HG03139 (cell line): ENCODE measurements at regions not wholly inside any gene's neighbourhood (a gene's known extent, or its start where the extent isn't known, plus 50 kb on each side); places are given as distances from the start of the nearest gene placed in this dataset.

Source experiments
- ATAC-seq: cut with Tn5 transposase; IDR thresholded peaks from one replicate; pipeline ENCODE4 v1.9.1; 2021; ENCODE audit not compliant: unreplicated experiment

DNA sequence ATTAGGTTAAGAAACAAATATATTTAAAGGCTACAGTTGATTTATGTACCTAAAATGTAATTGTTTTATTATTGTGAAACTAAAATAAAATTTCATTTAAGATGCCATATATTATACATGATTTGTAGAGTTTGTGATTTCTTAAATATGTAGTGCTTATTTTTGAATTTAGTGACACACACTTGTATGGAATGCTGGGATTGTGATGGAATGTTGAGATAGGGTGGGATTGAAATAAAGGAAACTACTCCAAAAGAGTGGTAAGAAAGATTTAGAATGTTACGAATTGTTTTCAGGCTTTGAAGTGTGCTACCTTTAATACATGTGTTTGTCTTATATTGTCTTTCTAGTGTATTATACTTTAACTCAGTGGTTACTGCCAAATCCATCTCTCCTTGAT, 330.3 kb upstream of the PITX2 start:
- ATAC-seq = no peak

GRCh38 chr4:110953898-110954297, 331.0 kb upstream of the PITX2 start:
- no peak for ATAC-seq

- no peak for ATAC-seq
These were observed 332.9 kb upstream of the PITX2 start for GRCh38 chr4:110955748-110956147.

GRCh38 chr4:110959041-110959643, 336.3 kb upstream of the PITX2 start:
- ATAC-seq = no peak

DNA sequence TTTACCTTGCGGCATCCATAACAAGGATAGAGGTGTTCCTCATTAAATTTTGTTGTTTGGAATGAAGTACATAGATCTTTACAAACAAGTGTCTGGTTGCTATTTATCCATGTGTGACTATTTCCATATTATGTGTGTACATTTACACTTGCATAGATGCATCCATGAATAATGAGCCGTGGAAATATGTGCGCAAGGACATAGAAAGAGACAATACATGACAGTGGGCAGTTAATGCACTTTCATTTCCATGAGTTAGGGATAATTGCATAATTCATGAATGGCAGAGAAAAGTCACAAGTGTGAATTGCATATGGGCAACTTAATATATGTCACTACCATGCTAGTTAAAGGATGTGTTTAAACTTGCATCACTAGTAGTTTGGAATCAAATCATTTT, 338.2 kb upstream of the PITX2 start:
- no peak for ATAC-seq

- ATAC-seq = no peak
These were observed 339.7 kb upstream of the PITX2 start for GRCh38 chr4:110962616-110963015.

GRCh38 chr4:110963662-110964280, 340.9 kb upstream of the PITX2 start:
- ATAC-seq = no peak

GRCh38 chr4:110967936-110968335, 345.1 kb upstream of the PITX2 start:
- no peak for ATAC-seq

DNA sequence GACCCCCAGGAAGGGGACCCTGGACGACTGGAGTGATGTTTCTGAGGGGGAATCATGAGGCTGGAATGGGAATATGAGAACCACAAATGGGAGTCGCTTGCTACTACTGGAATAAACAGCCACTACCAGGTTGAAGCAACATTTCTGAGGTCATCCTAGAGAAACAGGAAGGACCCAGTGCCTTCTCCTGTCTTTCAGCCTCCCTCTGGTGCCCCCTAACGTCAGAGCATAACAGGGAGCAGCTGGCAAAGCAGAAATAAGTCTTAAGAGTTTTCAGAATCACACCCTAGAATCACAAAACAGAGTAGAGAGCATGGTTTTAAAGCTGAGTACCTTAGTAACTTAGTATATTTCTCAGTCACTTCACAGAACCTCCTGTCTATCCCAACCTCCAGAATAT, 347.8 kb upstream of the PITX2 start:
- peak; percentile 84 for ATAC-seq

GRCh38 chr4:110975338-110975737, 352.5 kb upstream of the PITX2 start:
- no peak for ATAC-seq

DNA sequence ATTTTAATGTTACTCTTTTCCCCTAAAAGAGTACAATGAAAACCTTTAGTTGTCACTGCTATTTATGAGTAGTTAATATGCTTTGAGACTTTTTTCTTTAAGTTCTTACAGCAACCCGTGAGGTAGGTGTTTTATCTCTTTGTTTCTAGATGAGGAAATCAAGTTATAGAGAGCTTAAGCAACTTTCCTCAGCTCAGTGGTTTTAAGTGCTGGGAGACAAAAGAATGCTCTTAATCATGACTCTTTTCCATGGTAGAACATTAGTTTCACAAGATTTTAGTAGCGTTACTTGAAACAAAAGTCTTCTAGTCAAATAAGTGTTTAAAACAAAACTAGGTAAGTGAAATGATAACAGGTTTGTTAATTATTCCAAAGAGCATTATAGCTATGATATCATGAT, 354.7 kb upstream of the PITX2 start:
- no peak for ATAC-seq

DNA sequence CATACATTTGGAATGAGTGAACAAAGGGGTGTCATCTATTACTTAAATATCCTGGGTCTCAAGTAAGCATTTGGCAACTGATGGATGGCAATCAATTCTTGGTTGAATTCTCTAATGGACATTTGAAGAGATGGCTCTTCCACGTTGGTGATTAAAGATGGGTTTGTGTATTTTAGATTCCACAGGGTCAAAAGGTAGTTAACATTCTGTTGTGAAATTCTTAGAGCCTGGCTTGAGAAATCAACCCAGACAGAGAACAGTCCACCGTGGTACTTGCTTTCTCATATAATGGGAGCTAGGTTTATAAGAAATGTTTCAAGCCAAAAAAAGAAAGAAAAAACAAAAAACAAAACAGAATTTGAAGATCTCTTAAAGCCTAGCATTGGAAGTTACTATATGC, 355.9 kb upstream of the PITX2 start:
- no peak for ATAC-seq

DNA sequence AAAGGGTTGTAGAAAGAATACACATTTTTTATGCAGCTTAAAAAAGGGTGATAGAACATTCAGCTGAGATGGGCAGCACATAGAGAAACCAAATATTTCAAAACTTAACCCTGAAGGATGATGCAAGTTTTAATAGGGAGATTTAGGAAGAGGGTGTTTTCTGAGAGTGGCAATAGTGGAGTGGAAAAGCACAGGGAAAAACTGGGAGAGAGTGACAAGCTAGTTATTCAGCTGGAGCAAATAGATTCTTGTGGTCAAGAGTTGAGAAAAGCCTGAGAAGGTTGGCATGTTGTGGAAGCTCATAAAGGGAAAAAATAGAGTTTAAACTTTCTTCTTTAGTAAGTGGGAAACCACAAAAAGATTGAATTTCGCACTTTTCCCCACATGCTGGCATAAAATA, 359.6 kb upstream of the PITX2 start:
- no peak for ATAC-seq

DNA sequence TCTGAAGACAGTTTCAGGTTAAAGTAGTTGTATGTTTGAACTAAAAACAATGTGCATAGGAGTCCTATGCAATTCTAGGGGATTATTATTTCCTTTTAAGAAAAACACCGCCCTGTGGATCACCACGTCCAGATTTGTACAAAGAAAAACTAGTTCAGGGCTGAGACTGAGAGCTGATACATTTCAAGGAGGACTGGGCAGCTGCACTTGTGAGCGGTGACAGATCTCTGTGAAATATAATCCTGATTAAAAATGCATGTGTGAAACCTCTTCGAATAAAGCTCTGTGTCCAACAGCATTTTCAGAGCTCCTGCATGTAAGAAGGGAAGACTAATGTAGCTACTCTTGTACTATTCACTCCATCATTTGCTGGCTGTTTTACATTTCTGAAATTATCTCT, 365.8 kb upstream of the PITX2 start:
- no peak for ATAC-seq

DNA sequence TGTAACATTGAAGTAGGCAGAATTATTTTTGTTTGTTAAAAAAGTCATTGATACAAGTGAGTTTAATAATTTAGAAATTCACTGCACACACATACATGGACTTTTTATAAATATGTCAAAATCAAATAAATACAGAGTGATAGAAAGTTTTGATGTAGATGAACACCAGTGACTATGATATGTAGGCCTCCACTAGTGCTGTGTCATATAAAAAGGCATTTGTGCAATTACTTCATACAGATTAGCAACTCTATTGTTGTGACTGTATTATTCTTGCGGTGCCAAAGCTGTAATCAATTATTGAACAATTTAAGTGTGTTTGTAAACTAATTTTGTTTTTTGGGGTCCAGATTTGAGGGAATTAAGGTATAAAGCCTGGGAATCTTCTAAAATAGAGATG, 366.2 kb upstream of the PITX2 start:
- no peak for ATAC-seq

DNA sequence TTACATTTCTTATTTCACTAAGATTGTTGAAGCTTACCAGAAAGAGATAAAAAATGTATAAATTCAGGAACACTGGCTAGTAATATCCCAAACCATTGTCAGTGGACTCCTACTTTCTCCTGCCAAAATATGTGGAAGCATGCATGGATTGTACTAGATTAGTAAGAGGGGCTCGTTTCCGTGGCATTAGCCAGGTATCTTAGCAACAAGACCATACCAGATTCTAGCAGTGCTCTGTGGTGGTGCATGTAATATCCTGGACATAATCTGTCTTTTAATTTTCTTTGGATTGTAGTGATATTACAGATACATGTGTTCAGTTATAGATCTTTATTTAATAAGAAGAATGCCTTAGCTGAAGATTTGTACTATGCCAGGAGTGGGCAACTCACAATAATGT, 371.9 kb upstream of the PITX2 start:
- ATAC-seq = no peak

DNA sequence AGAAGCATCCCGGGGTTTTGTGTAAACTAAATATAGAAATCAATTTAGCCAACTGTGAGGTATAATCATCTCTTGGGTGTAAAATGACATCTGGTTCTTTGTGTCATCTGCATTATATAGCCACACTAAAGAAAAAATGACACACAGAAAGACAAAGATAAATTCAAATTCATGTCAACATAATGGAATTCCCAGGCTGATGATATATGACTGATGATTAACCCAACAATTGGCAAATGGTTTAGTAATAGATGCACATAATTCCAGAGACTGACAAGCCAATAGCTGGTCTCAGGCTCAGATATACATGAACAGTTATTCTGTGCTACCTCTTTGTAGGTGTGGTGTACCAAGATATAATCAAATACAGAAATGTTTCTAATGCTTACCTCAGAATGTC, 375.4 kb upstream of the PITX2 start:
- no peak for ATAC-seq

DNA sequence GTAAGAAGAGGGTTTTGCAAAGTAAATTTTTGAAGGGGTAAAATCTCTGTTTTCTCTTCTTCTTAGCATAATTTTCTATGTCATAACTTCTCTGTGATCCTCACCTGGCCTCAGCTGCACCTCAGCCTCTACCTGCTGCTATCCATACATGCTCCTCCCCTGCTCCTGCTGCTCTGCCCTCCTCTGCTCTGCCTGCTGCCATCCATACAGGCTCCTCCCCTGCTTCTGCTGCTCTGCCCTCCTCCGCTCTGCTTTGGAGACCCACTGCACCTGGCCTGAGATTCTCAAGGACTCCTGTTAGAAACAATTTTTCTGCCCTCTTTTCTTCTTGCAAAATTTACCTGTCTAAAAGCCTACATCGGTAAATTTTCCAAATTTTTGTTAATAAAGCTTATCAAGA, 388.6 kb upstream of the PITX2 start:
- no peak for ATAC-seq

DNA sequence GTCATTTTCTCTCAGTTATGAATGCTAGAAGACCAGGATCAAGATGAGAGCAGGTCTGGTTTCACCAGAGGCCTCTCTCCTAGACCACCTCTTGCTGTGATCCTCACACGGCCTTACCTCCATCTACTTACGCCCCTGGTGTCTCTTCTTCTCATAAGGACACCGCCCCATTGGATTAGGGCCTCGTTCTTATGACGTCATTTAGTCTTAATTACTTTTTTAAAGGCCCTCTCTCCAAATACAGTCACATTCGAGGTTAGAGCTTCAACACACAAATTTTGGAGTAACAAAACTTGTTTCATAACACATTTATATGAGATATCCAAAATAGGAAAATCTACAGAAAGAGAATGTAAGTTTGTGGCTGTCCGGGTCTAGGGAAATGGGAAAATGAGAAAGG, 391.0 kb upstream of the PITX2 start:
- ATAC-seq = no peak

DNA sequence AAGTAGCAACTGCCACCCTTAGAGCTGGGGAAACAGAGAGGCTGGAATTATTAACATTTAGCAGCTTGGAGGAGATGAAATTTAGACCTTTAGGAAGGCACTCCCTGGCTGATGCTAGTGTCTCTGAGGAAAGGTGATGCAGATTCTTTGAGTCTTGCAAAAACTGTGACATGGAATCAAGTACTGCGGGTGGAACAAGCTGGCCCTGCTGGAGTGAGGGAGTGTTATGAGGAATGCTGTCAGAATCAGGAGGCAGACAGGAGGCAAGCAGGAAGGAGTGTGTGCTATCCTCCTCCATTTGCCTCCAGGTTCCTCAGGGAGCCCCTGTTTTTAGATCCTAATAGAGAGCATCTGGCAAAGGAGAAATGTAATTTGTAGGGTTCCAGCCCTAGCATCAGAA, 391.7 kb upstream of the PITX2 start:
- ATAC-seq = no peak

GRCh38 chr4:111016416-111016815, 393.5 kb upstream of the PITX2 start:
- ATAC-seq = no peak

- no peak for ATAC-seq
These were observed 395.3 kb upstream of the PITX2 start for GRCh38 chr4:111018216-111018615.

GRCh38 chr4:111020476-111020875, 397.6 kb upstream of the PITX2 start:
- ATAC-seq = no peak
